HG03469 (cell line): ENCODE measurements at regions not wholly inside any gene's neighbourhood (a gene's known extent, or its start where the extent isn't known, plus 50 kb on each side); places are given as distances from the start of the nearest gene placed in this dataset.

Experiments used
- ATAC-seq: cut with Tn5 transposase; IDR thresholded peaks from one replicate; pipeline ENCODE4 v1.9.1; 2021; ENCODE audit warnings: mild to moderate bottlenecking, moderate library complexity, moderate number of reproducible peaks; ENCODE audit not compliant: unreplicated experiment

DNA sequence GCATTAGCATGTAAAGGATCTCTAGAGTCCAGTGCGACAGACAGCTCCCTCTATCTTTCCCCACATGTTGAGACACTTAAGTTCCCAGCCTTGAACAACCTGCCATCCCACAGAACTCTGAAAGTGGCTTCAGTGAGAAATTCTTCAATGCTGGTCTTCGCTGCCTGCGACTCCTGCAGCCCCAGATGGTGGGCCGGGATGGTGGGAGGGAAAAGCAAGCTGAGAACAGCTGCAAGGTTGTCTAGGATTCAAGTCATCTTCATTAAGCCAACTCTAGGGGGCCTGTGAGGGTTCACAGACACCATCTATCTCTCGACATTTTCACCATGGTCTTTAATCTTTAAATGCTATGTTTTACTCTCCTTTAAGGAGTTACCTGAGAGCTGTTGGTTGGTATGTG, 185.5 kb upstream of the C1orf174 start:
- ATAC-seq = no peak

- ATAC-seq = no peak
Observed at GRCh38 chr1:4086085-4086850, 186.2 kb upstream of the C1orf174 start.

GRCh38 chr1:4086921-4087320, 186.8 kb upstream of the C1orf174 start:
- ATAC-seq = no peak

DNA sequence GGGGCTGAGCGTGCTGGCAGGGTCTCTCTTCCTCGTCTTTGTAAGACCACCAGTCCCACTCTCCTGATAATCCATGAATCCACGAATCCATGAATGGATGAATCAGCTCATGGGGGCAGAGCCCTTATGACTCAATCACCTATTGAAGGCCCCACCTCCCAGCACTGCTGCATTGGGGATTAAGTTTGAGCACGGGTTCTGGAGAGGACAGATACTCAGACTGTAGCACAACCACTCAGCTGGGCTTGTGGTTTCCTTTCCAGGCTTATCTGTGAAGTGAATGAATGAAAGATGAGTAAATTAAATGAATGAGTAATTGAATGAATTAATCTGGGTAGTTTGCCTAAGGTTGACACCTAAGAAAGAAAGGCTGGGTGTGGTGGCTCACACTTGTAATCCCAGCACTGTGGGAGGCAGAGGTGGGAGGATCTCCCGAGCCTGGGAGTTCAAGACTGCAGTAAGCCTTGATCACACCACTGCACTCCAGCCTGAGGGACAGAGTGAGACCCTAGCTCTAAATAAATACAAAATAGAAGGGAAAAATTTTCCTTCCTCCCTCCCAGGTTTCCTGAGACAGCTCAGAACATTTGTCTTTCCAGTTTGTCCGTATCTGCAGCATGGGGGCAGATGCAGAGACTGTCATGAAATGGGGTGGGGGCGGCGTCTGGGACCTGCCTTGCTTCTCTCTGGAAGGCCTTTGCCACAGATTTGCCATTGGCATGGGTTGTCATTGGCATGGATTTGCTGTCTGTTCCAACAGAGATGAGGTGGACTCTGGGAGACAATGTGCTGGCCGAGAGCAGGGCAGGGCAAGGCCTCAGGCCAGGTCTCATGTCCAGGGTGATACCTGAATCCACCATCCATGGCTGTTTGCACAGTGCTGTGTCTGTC, 187.7 kb upstream of the C1orf174 start:
- no peak for ATAC-seq

DNA sequence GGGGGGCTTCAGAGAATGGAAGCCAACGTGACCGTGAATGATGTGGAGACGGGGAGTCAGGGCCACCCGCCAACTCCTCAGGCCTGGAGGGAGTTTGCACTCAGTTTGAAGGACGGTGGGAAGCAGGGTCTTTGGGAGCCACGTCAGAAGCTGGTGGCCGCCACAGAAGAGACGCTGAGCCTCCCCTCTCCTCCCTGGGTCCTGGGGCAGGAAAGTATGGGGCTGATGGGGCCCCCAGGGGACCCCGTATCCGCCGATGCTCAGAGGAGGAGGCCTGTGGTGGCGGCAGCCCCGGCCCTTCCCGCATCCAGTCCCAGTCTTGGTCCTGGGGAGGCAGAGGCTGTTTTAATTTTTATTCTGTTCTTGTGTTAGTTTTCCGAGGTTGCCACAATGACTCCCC, 188.6 kb upstream of the C1orf174 start:
- no peak for ATAC-seq

DNA sequence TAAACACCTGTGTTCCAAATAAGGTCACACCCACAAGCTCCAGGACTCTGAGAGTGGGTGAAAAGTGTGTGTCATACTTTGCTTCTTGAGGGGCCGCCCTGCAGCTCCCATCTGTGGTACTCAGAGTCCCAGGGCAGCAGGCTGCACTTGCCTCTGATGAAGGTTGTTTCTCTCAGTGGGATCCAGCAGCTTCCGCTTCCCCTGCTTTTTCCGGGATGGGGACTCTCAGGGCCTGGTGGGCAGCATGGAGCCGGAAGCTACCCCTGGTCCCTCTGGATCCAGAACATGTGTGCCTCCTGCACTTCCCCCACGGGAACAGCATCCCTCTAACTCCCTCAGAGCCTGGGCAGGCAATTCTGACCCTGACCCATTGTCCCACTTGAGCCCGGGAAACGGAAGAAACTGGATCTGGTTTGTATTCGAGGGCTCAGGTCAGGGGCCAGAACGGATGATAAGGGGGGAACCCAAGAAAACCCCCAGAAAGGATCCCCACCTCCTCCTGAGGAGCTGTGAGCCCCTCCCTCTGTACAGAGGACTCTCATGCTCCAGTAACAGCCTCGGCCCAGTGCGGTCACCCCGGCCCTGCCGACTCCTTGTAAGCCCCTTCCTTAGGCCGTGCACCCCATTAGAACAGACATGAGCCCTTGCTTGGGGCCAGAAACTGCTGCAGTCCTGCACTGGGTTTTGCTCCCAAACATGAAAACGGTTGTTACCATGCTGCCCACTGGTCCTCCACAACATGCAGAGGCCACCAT, 189.5 kb upstream of the C1orf174 start:
- ATAC-seq = no peak

DNA sequence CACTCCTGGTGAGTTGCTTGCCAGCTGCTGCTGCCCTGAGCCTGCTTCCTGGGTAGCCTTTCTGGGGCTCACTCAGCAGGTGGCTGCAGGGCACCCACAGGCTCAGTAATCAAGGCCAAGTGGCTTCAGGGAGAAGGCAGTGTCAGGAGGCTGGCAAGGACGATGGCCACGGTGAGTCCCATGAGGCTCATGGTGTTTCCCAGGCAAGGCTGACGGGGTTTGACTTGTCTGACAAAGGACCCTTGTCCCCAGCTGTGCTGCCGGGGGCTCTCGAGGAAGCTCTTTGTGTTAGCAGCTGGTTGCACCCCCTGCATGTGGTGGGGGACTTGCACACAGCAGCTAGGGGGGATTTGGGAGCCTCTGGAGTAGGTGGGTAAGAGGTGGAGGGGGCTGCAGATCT, 190.5 kb upstream of the C1orf174 start:
- no peak for ATAC-seq

- no peak for ATAC-seq
Observed at GRCh38 chr1:4090976-4091660, 191.0 kb upstream of the C1orf174 start.

DNA sequence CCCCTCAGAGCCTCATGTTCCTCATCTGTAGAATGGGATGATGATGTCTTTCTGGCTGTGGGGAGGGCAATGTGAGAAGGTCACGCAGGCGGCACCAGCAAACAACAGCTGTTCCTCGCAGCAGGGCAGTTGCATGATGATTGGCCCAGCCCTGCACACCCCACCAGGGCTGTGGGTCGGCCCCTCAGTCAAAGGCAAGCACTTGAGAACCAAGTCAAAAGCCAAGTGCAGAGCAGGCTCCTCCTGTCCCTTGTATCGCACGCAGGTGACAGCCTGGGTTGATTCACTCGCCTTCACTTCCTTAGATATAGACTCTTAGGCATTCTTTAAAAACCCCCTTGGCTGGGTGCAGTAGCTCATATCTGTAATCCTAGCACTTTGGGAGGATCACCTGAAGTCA, 191.9 kb upstream of the C1orf174 start:
- ATAC-seq = no peak

- ATAC-seq = no peak
Observed at GRCh38 chr1:4093856-4094565, 193.9 kb upstream of the C1orf174 start.

DNA sequence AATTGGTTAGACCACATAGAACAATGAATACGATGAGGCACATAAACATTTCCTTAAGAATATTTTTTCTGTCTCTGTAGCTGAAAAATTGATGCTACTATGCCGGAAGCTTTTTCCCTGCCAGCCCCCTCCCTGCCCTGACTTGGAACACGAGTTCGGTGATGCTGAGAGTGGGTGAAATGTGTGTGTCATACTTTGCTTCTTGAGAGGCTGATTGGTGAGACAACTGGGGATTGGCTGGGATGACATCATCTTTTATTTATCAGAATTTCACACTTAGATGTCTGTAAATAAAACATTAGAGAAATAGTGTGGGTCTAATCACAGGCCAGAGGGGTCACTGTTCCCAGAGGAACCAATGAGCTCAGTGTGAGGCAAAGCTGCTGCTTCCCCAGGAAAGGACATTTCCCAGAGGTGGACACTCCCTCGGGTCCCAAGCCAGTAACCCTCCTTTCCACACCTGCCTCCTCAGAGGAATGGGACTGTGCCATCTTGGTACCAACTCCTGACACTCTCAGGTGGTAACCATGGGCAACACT, 195.4 kb upstream of the C1orf174 start:
- ATAC-seq = no peak

DNA sequence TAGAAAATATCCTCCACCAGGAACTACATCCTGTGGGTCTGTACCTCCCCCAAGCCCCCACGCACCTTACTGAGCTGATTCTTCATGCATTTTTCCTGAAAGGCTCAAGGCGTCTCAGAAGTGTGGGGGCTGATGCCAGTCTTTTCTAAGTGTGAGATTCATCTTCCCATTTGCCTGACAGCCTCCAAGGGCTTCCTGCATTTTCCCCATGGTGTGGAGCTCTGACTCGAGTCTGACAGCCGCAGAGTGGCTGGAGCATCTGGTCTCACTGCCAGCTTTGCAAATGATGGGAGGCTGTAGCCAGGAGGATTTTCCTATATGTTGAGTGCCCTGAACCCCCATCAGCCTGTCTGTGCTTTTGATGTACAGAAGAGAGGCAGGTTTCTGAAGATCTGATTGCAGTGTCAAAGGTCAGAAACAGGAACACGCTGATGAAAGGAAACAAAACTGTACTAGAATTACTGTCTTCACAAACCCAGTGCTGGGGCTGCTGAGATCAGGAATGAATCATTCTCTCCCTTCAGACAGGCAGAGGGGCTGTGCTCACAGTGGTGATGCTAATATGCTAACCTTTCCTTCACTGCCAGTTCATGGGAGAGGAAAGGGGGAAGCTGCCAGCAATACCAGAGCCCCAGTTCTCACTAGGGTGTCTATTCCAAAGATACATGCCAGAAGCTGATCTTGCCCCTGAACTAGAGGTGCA, 201.5 kb upstream of the C1orf174 start:
- no peak for ATAC-seq

DNA sequence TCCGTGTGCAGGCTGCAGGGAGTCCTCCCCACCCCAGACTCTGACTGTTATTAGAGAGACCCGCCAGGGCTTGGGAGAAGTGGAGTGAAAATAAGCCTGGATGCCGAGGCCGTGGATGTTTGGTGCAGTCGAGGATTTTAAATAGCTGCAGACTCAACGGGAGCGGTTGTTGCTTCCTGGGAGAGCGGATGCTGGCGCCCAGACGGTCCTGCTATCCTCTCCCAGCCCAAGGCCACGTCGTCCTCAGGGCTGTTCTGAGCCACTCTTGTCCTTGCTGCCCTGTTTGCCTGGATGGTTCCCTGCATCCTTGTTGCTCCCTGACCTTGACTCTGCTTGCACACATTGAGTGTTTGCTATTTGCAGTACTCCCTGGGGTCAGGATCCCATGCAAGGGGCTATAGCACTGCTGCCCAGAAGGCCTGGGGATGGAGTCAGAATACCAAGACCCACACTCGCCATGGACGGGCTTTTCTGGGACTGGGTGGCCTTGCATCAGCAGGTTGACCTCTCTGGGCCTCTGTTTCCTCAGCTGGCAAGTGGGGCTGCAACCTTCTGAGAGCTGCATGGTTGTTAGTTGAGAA, 205.3 kb upstream of the C1orf174 start:
- ATAC-seq = no peak

GRCh38 chr1:4106731-4107130, 206.7 kb upstream of the C1orf174 start:
- ATAC-seq = no peak

DNA sequence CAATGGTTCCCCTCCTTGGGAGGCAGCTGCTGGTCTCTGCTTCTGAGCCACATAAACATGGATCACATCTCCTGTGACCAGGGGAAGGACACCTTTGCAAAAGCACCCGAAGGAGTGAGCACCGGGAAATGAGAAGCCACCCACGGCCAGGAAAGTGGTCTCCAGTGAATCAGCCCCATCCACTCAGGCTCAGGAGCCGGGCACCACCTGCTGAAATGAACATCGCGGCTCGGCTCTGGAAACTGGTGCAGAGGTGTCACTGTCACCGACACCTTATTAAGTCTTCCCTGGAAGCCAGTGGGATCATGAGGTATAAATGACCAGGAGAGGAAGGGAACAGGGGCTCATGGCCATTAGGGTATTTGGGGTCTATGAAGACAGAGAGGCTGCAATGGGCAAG, 207.2 kb upstream of the C1orf174 start:
- ATAC-seq = no peak

DNA sequence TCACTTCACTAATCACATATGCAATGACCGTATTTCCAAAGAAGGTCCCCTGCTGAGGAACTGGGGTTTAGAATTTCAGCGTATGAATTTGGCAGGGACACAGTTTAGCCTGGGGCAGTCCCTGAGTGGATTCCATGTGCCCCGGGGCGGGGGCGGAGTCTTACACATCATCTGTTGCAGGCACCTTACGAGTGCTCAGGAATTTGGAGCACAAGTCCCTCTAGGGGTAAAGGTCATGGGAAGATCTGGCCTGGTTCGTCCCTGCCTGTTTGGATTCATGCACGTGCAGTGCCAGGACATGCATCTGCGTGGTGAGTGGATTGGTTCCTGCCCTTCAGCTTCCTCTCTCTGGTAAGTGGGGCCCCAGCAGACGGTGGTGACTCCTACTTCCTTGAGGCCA, 208.3 kb upstream of the C1orf174 start:
- no peak for ATAC-seq

DNA sequence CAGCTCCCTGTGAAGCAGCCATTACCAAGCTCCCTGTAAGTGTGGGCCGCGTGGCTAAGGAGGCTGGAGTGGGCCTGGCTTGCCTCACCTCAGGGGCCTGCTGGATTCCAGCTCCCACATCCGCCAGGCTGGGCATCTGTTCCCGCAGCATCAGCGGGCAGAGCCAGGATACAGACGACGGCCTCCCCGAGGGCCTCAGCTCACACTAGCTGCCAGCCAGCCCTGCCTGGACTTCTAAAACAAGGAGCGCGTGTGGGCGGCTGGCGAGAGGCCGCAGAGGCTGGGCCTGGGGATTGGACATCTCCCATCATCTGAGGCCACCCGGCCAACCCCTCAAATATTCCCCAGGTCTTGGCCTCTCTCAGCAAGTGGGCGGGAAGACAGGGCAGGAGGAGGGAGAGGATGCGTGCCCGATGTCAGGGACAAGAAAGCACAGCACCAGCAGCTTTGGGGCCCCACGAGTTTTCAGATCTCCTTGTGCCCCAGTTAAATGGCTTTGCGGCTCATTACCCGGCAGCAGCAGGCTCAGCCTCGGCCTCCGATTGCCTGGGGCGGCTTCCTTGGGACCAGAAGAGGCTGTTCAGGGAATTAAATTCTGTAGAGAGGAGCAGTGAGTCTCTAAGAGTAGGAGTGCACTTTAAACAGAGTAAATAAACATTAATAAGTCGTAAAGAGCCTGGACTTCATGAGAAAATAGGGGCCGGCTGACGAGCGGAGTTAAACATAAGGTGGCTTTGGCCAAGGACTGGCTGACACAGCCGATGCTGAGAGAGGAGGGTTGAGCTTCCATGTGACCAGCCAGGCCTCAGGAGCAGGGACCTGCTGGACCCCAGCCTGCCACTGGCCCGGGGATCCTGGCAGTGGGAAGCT, 208.9 kb upstream of the C1orf174 start:
- ATAC-seq = no peak

GRCh38 chr1:4109628-4109940, 209.5 kb upstream of the C1orf174 start:
- no peak for ATAC-seq
